Osteoblast (primary cell): ENCODE measurements at regions not wholly inside any gene's neighbourhood (a gene's known extent, or its start where the extent isn't known, plus 50 kb on each side); places are given as distances from the start of the nearest gene placed in this dataset.
A peak's percentile ranks its signal among the peaks of the same experiment; 100 is the strongest.

Experiments used
- DNase-seq: peaks from one replicate; pipeline ENCODE4 v3.0.0; 2011; ENCODE audit warnings: low spot score, mixed read lengths; ENCODE audit not compliant: insufficient read length; ENCODE audit errors: missing footprints
- H2AFZ ChIP-seq: 2 replicates; pipeline ENCODE4 v1.6.0; 2011; ENCODE audit warnings: mild to moderate bottlenecking, low read length
- H3K27ac ChIP-seq: 2 replicates; pipeline ENCODE4 v1.5.1; 2011; ENCODE audit warnings: mild to moderate bottlenecking, low read depth, low read length, moderate library complexity
- H3K27me3 ChIP-seq: 2 replicates; pipeline ENCODE4 v1.6.0; 2012; ENCODE audit warnings: mild to moderate bottlenecking, control low read depth, inconsistent platforms, low read length, moderate library complexity; ENCODE audit not compliant: insufficient read depth
- H3K36me3 ChIP-seq: 2 replicates; pipeline ENCODE4 v1.5.1; 2011; ENCODE audit warnings: mild to moderate bottlenecking, low read length, control low read depth, moderate library complexity; ENCODE audit not compliant: insufficient read depth
- H3K4me1 ChIP-seq: 2 replicates; pipeline ENCODE4 v1.5.1; 2011; ENCODE audit warnings: mild to moderate bottlenecking, low read length, control low read depth, moderate library complexity; ENCODE audit not compliant: insufficient read depth
- H3K4me2 ChIP-seq: 2 replicates; pipeline ENCODE4 v1.6.0; 2011; ENCODE audit warnings: mild to moderate bottlenecking, low read length; ENCODE audit not compliant: insufficient read depth
- H3K4me3 ChIP-seq: fragments of 200-600 bp; sonication (generic); 3 replicates; pipeline ENCODE4 v1.5.1; 2012; ENCODE audit warnings: mild to moderate bottlenecking, low read length, inconsistent platforms; ENCODE audit not compliant: insufficient read depth
- H3K79me2 ChIP-seq: 2 replicates; pipeline ENCODE4 v1.6.0; 2012; ENCODE audit warnings: mild to moderate bottlenecking, low read length, control low read depth, inconsistent platforms; ENCODE audit not compliant: insufficient read depth
- H3K9me3 ChIP-seq: 2 replicates; pipeline ENCODE4 v1.5.1; 2011; ENCODE audit warnings: low read depth, low read length, control low read depth
- H4K20me1 ChIP-seq: 2 replicates; pipeline ENCODE4 v1.6.0; 2012; ENCODE audit warnings: mild to moderate bottlenecking, low read length, control low read depth; ENCODE audit not compliant: insufficient read depth
- TF ChIP-seq, protein P1 (sequence below): IDR thresholded peaks from 2 replicates; pipeline ENCODE4 v1.5.1; 2011; ENCODE audit warnings: mild to moderate bottlenecking, low read depth, low read length, moderate library complexity; ENCODE audit errors: extremely low read depth

DNA sequence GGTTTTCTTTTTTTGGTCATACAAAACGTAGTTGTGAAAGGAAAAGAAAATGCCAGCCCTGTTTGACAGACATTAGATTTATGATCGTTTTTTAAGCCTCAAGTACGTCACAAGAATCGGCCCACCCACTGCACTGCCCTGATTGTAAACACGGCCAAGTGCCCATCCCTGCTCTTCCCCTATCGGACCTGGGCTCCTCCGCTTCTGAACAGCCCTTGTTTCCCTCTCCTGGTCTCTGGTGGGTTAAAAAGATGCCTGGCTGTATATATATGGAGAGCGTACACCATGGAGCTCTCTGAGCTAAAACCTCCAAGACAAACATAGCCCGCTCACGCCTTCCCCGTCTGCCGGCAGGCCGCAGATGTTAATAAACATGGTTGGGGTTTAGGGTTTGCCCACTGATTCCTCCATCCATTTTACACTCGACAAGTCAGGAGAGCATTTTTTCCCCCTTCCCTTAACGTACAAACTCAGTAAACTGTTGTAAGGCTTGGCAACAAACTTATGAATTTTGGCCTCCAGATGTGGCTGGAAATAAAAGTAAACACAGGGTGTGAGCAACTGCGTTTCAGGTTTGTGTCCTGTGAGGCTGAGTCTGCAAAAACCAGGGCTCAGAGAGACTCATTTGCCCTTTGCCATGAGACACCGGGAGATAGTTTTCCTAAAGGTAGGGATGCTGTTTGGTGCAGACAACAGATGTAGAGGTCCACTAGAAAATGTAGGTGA lies 325.9 kb downstream of the SOX9 start:
- Histone ChIP-seq H3K27me3 (no peaks in the 10 kb centered on the region), H3K79me2 (peaks cover 10% of the 10 kb centered on the region), H4K20me1 (peaks cover 3% of the 10 kb centered on the region), H3K4me3 (peak overlapping the region; percentile 58), H3K27ac (no peak overlapping the region), H3K4me2 (peak overlapping the region; percentile 79), H3K36me3 (no peaks in the 10 kb centered on the region), H3K4me1 (peaks cover 4% of the 10 kb centered on the region), H3K9me3 (no peaks in the 10 kb centered on the region), H2AFZ (peak overlapping the region; percentile 93)
- DNase-seq, result peak; percentile 64
- TF ChIP-seq, protein P1, sequence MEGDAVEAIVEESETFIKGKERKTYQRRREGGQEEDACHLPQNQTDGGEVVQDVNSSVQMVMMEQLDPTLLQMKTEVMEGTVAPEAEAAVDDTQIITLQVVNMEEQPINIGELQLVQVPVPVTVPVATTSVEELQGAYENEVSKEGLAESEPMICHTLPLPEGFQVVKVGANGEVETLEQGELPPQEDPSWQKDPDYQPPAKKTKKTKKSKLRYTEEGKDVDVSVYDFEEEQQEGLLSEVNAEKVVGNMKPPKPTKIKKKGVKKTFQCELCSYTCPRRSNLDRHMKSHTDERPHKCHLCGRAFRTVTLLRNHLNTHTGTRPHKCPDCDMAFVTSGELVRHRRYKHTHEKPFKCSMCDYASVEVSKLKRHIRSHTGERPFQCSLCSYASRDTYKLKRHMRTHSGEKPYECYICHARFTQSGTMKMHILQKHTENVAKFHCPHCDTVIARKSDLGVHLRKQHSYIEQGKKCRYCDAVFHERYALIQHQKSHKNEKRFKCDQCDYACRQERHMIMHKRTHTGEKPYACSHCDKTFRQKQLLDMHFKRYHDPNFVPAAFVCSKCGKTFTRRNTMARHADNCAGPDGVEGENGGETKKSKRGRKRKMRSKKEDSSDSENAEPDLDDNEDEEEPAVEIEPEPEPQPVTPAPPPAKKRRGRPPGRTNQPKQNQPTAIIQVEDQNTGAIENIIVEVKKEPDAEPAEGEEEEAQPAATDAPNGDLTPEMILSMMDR, result no peak

GRCh38 chr17:72447251-72447640 lies 326.4 kb downstream of the SOX9 start:
- TF ChIP-seq, protein P1, result no peak
- Histone ChIP-seq H2AFZ (no peak overlapping the region), H3K79me2 (peaks cover 10% of the 10 kb centered on the region)

GRCh38 chr17:72448019-72448418 lies 327.2 kb downstream of the SOX9 start:
- Histone ChIP-seq H3K4me3 (no peak overlapping the region), H2AFZ (no peak overlapping the region), H3K27me3 (no peaks in the 10 kb centered on the region), H3K36me3 (no peaks in the 10 kb centered on the region), H3K4me2 (no peak overlapping the region), H3K27ac (no peak overlapping the region), H3K79me2 (peaks cover 12% of the 10 kb centered on the region), H3K4me1 (peaks cover 4% of the 10 kb centered on the region), H3K9me3 (no peaks in the 10 kb centered on the region), H4K20me1 (peaks cover 2% of the 10 kb centered on the region)
- DNase-seq, result no peak
- TF ChIP-seq, protein P1, result no peak

More at GRCh38 chr17:72447251-72447640, 326.4 kb downstream of the SOX9 start:
- peaks cover 4% of the 10 kb centered on the region for H3K4me1 ChIP-seq
- H3K27me3 ChIP-seq, result no peaks in the 10 kb centered on the region
- H3K4me3 ChIP-seq, result no peak overlapping the region
- no peaks in the 10 kb centered on the region for H3K36me3 ChIP-seq
- H4K20me1 ChIP-seq, result no peaks in the 10 kb centered on the region
- no peaks in the 10 kb centered on the region for H3K9me3 ChIP-seq
- peak; percentile 43 for DNase-seq
- H3K4me2 ChIP-seq, result peak overlapping the region; percentile 79
- no peak overlapping the region for H3K27ac ChIP-seq

DNA sequence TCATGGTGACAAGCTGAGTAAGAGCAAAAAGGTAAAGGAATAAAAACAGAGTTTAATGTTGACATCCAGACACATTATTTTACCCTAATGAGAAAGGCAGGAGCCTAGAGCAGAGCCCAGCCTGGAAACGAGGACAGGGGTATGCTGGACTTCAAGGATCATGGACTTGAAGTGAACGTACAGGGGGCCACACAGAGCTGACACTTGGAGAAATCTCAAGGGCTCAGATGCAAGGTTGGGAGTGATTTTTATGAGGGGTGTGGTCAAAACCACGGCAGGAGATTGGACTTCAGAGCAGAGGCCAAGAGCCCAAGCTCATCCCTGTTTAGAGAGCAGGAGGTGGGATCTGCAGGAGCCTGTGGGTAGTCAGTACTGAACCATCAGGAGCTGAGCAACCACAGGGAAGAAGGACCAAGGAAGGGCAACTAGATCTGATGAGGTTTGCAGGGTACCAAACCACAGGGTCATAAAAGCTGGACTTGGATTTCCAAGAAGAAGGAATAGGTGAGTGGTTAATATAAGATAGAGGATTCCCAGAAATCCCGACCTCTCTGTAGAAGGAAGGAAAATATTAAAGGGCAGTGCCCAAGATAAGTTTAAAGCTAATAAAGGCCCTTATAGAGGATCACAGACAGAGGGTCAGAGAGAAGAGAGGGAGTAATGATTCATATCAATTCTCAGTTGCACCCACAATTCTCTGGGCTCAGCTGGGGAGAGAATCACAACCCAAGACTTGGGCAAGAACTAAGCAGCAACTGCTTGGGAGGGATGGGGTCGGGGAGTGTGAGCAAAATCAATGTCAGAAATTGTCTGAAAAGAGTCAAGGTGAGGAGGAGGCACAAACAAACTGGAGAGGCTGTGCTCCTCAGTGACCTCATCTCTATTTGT lies 331.7 kb downstream of the SOX9 start:
- TF ChIP-seq, protein P1, result no peak
- Histone ChIP-seq H3K9me3 (no peaks in the 10 kb centered on the region), H3K79me2 (peaks cover 10% of the 10 kb centered on the region), H3K27me3 (no peaks in the 10 kb centered on the region), H3K27ac (no peak overlapping the region), H2AFZ (no peak overlapping the region), H3K36me3 (no peaks in the 10 kb centered on the region), H3K4me3 (no peak overlapping the region), H4K20me1 (peaks cover 2% of the 10 kb centered on the region), H3K4me1 (peaks cover 11% of the 10 kb centered on the region), H3K4me2 (no peak overlapping the region)
- no peak for DNase-seq
